IMR-90 (cell line): ENCODE measurements at regions not wholly inside any gene's neighbourhood (a gene's known extent, or its start where the extent isn't known, plus 50 kb on each side); places are given as distances from the start of the nearest gene placed in this dataset.

ENCODE experiments used
- CTCF ChIP-seq: conservative IDR thresholded peaks from 2 replicates; pipeline ENCODE4 v1.5.1; 2012; ENCODE audit warnings: mild to moderate bottlenecking, low read depth, low read length, improper control_type of control experiment
- ELK1 ChIP-seq: fragments of 150-350 bp; IDR thresholded peaks from 2 replicates; pipeline ENCODE4 v1.6.1; 2016; ENCODE audit warnings: low read depth, mild to moderate bottlenecking, low read length, moderate library complexity, borderline replicate concordance
- MAZ ChIP-seq: IDR thresholded peaks from 2 replicates; pipeline ENCODE4 v1.6.1; 2012; ENCODE audit warnings: low read depth, mild to moderate bottlenecking, low read length, improper control_type of control experiment, moderate library complexity, borderline replicate concordance
- POLR2A ChIP-seq: IDR thresholded peaks from 2 replicates; pipeline ENCODE4 v1.6.1; 2012; ENCODE audit warnings: mild to moderate bottlenecking, low read depth, low read length
- RAD21 ChIP-seq: IDR thresholded peaks from 2 replicates; pipeline ENCODE4 v1.6.1; 2012; ENCODE audit warnings: low read length, improper control_type of control experiment
- RCOR1 ChIP-seq: IDR thresholded peaks from 2 replicates; pipeline ENCODE4 v1.6.1; 2012; ENCODE audit warnings: mild to moderate bottlenecking, low read length, improper control_type of control experiment; ENCODE audit not compliant: insufficient replicate concordance
- SMC3 ChIP-seq: fragments of 150-350 bp; IDR thresholded peaks from 2 replicates; pipeline ENCODE4 v1.6.1; 2016; ENCODE audit warnings: low read depth, mild to moderate bottlenecking, antibody characterized with exemption, low read length, moderate library complexity
- USF2 ChIP-seq: fragments of 150-350 bp; IDR thresholded peaks from 2 replicates; pipeline ENCODE4 v1.6.1; 2017; ENCODE audit warnings: mild to moderate bottlenecking, antibody characterized with exemption, low read length, low read depth

- TF ChIP-seq CTCF (no peak), POLR2A (no peak), SMC3 (no peak), RAD21 (no peak), ELK1 (no peak), RCOR1 (no peak), MAZ (no peak), USF2 (no peak)
Observed at GRCh38 chr13:75120085-75120484, 361.9 kb downstream of the TBC1D4 start.
